Activated T-helper 1 cell treated with anti-CD3 and anti-CD28 coated beads, Interleukin-12 subunit alpha, Interleukin-12 subunit beta, Interleukin-2, Interleukin-4 antibody, amounts not matched to agents 30 ng/mL and 10 ng/mL and 1 ng/mL, durations not matched to agents 14 hours and 24 hours and 36 hours (primary cell): ENCODE measurements at regions not wholly inside any gene's neighbourhood (a gene's known extent, or its start where the extent isn't known, plus 50 kb on each side); places are given as distances from the start of the nearest gene placed in this dataset.
A peak's percentile ranks its signal among the peaks of the same experiment; 100 is the strongest.
"Not testable (repeated sequence)": the region's sequence is repeated elsewhere in the genome, so short reads cannot be mapped to it uniquely, and the experiment has no call there.

ENCODE experiments used
- DNase-seq: peaks from one replicate; pipeline ENCODE4 v3.0.0; 2021; ENCODE audit warnings: low spot score
- H3K27ac Mint-ChIP-seq: one replicate; pipeline ENCODE4 v1.8.0; 2021; ENCODE audit warnings: mild to moderate bottlenecking, mixed read lengths
- H3K27me3 Mint-ChIP-seq: one replicate; pipeline ENCODE4 v1.8.0; 2022; ENCODE audit warnings: mild to moderate bottlenecking, moderate library complexity, mixed read lengths; ENCODE audit not compliant: insufficient read depth
- H3K36me3 Mint-ChIP-seq: one replicate; pipeline ENCODE4 v1.8.0; 2021; ENCODE audit warnings: low read depth, mixed read lengths
- H3K4me1 Mint-ChIP-seq: one replicate; pipeline ENCODE4 v1.8.0; 2021; ENCODE audit warnings: low read depth, mixed read lengths
- H3K4me3 Mint-ChIP-seq: one replicate; pipeline ENCODE4 v1.8.0; 2021; ENCODE audit warnings: mild to moderate bottlenecking, moderate library complexity, mixed read lengths
- H3K9me3 Mint-ChIP-seq: one replicate; pipeline ENCODE4 v1.8.0; 2021; ENCODE audit warnings: mixed read lengths
- intact Hi-C: fragments of 100-400 bp; cut with micrococcal nuclease; formaldehyde crosslinking; loops from one replicate; pipeline ENCODE4 v1.15.1; 2024

GRCh38 chr6:85372915-85373270 is 77.0 kb upstream of the NT5E start:
- peaks cover 9% of the 10 kb centered on the region for H3K4me1 Mint-ChIP-seq
- H3K27ac Mint-ChIP-seq, result no peak overlapping the region
- H3K27me3 Mint-ChIP-seq, result no peaks in the 10 kb centered on the region
- H3K4me3 Mint-ChIP-seq, result no peak overlapping the region
- H3K9me3 Mint-ChIP-seq, result no peaks in the 10 kb centered on the region
- intact Hi-C loops, result no loop called here
- no peaks in the 10 kb centered on the region for H3K36me3 Mint-ChIP-seq
- DNase-seq, result no peak

- no peak for DNase-seq
- no peak overlapping the region for H3K27ac Mint-ChIP-seq
- H3K4me1 Mint-ChIP-seq, result peaks cover 9% of the 10 kb centered on the region
- H3K9me3 Mint-ChIP-seq, result no peaks in the 10 kb centered on the region
- intact Hi-C loops, result no loop called here
- H3K4me3 Mint-ChIP-seq, result no peak overlapping the region
- H3K36me3 Mint-ChIP-seq, result no peaks in the 10 kb centered on the region
- H3K27me3 Mint-ChIP-seq, result no peaks in the 10 kb centered on the region
These were observed 77.5 kb upstream of the NT5E start for GRCh38 chr6:85372188-85372914.

DNA sequence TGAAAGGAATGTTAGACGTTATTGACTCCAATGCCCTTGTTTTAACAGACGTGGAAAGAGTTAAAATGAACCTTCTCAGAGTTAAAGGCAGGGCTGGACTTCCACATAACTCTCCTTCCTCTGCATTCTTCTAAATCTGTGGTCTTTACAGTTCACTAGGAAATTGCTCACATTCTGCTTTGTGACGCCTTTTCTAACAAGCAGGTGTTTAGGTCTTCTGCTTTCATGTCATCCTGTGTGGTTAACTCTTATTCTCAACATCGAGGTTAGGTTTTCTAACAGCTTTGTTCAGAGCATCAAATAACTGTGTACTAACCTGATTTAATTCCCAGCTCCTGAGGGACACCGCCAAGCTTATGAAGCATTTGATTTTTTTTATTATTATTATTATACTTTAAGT is 81.3 kb upstream of the NT5E start:
- no peak overlapping the region for H3K27ac Mint-ChIP-seq
- intact Hi-C loops, result no loop called here
- peaks cover 15% of the 10 kb centered on the region for H3K4me1 Mint-ChIP-seq
- H3K9me3 Mint-ChIP-seq, result peaks cover 6% of the 10 kb centered on the region
- no peaks in the 10 kb centered on the region for H3K36me3 Mint-ChIP-seq
- no peak overlapping the region for H3K4me3 Mint-ChIP-seq
- no peak for DNase-seq
- H3K27me3 Mint-ChIP-seq, result peaks cover 4% of the 10 kb centered on the region

DNA sequence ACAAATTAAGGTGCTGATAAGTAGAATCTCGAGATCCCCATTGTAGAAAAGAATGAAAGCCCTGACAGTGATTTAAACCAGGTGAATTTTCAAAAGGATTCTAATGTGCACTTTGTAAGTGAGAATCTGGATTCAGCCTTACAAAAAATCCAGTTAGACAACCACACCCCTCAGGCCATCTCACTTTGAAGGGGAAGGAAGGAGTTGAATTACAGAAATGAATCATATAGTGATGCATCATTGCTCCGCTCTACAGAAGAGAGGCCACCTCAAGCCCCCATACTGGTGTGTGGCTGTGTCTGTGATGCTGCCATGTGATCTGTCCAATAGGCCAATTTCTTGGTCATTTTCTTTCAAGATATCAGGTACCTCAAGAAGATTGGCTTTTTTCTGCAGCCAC is 85.5 kb upstream of the NT5E start:
- DNase-seq, result no peak
- Mint-ChIP-seq H3K36me3 (no peaks in the 10 kb centered on the region), H3K27me3 (peaks cover 5% of the 10 kb centered on the region), H3K4me1 (peaks cover 31% of the 10 kb centered on the region), H3K9me3 (peaks cover 6% of the 10 kb centered on the region), H3K4me3 (no peak overlapping the region), H3K27ac (no peak overlapping the region)
- intact Hi-C loops, result loop anchor here (5.0 kb wide), 2 partner anchors 38 to 228 kb away; partner anchors contain the start of gene SNX14

DNA sequence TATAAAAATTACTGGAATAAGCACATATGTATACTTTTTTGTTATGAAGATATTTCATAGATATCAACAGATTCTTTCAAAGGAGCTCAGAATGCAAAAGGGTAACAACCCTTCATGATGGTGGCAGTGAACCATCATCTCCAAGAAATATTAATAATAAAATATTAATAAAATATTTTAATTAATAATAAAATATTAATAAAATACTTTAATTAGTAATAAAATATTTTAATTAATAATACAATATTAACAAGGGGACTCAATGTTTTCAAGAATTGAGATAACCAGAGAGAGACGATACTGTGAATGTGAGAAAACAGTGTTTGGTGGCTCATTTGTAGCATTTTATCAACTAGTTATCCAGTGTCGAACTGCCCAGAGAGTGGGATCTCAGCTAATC is 86.0 kb upstream of the NT5E start:
- intact Hi-C loops, result loop anchor here (5.0 kb wide), 2 partner anchors 38 to 228 kb away; partner anchors contain the start of gene SNX14

GRCh38 chr6:85362652-85363310 is 87.1 kb upstream of the NT5E start:
- Mint-ChIP-seq H3K9me3 (peaks cover 6% of the 10 kb centered on the region), H3K4me3 (no peak overlapping the region), H3K36me3 (no peaks in the 10 kb centered on the region), H3K27ac (no peak overlapping the region), H3K4me1 (peaks cover 26% of the 10 kb centered on the region), H3K27me3 (peaks cover 5% of the 10 kb centered on the region)
- DNase-seq, result no peak
- intact Hi-C loops, result loop anchor here (5.0 kb wide), 2 partner anchors 40 to 230 kb away; partner anchors contain the start of gene SNX14

More for the DNA sequence above, 86.0 kb upstream of the NT5E start:
- Mint-ChIP-seq H3K36me3 (no peaks in the 10 kb centered on the region), H3K27me3 (peaks cover 5% of the 10 kb centered on the region), H3K4me1 (peaks cover 31% of the 10 kb centered on the region), H3K4me3 (no peak overlapping the region), H3K9me3 (peaks cover 6% of the 10 kb centered on the region), H3K27ac (no peak overlapping the region)
- DNase-seq, result no peak

DNA sequence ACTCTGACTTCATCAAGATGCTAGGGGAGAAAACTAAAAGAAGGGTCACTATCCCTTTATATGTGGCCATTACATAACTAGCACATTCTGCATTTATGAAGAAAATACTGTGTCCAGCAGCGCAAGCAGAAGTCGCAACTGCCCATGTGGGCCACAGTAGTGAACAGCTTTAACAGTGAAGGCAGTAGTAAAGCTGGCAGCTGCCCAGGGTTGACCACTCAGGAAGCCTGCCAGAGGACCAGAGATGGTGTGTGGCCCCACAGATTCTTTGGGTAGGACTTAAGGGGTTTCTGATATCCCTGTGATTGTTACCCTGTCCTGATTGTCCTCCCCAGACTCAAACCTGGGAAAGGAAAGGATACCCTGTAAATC is 88.3 kb upstream of the NT5E start:
- intact Hi-C loops, result loop anchor here (1.0 to 5.0 kb wide), 4 partner anchors 27 to 231 kb away; partner anchors contain the start of gene SNX14
- no peaks in the 10 kb centered on the region for H3K9me3 Mint-ChIP-seq
- no peaks in the 10 kb centered on the region for H3K36me3 Mint-ChIP-seq
- no peak for DNase-seq
- no peak overlapping the region for H3K4me3 Mint-ChIP-seq
- peaks cover 26% of the 10 kb centered on the region for H3K4me1 Mint-ChIP-seq
- H3K27ac Mint-ChIP-seq, result no peak overlapping the region
- H3K27me3 Mint-ChIP-seq, result peaks cover 2% of the 10 kb centered on the region

- DNase-seq, result no peak
- Mint-ChIP-seq H3K4me1 (peaks cover 26% of the 10 kb centered on the region), H3K36me3 (no peaks in the 10 kb centered on the region), H3K27me3 (peaks cover 2% of the 10 kb centered on the region), H3K4me3 (no peak overlapping the region), H3K27ac (peak overlapping the region; percentile 35), H3K9me3 (no peaks in the 10 kb centered on the region)
- intact Hi-C loops, result loop anchor here (1.0 to 5.0 kb wide), 5 partner anchors 28 to 231 kb away; partner anchors contain the start of genes NT5E and SNX14
These were observed 88.9 kb upstream of the NT5E start for GRCh38 chr6:85360794-85361642.

DNA sequence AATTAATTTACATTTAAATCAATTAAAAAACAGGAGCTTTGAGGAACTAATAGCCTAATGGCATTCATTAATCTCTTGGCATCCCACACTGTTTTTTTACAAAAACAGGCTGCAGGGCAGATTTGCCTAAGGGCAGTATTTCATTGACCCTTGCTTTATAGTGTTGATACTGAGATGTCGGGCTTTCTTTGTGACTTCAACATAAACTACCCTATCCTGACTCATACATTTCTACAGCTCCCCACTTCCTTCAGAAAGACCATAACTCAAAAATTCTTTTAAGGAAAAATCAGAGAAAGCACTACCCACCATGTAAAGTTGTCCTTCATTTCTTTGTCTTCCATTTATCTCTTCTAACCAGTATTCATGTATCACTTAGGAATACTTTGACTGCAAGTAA is 92.2 kb upstream of the NT5E start:
- no peak for DNase-seq
- Mint-ChIP-seq H3K4me1 (peaks cover 15% of the 10 kb centered on the region), H3K27ac (no peak overlapping the region), H3K27me3 (peaks cover 2% of the 10 kb centered on the region), H3K4me3 (no peak overlapping the region), H3K9me3 (no peaks in the 10 kb centered on the region), H3K36me3 (no peaks in the 10 kb centered on the region)
- intact Hi-C loops, result loop anchor here (5.0 kb wide), 2 partner anchors 60 to 320 kb away; no protein-coding TSS in a partner anchor

DNA sequence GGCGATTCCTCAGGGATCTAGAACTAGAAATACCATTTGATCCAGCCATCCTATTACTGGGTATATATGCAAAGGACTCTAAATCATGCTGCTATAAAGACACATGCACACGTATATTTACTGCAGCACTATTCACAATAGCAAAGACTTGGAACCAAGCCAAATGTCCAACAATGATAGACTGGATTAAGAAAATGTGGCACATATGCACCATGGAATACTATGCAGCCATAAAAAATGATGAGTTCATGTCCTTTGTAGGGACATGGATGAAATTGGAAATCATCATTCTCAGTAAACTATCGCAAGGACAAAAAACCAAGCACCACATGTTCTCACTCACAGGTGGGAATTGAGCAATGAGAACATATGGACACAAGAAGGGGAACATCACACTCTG is 93.1 kb upstream of the NT5E start:
- not testable (repeated sequence) for H3K4me3 Mint-ChIP-seq, H3K36me3 Mint-ChIP-seq, DNase-seq, H3K27me3 Mint-ChIP-seq, H3K9me3 Mint-ChIP-seq, H3K27ac Mint-ChIP-seq
- intact Hi-C loops, result loop anchor here (5.0 kb wide), 2 partner anchors 61 to 321 kb away; no protein-coding TSS in a partner anchor
- peaks cover 11% of the 10 kb centered on the region for H3K4me1 Mint-ChIP-seq

DNA sequence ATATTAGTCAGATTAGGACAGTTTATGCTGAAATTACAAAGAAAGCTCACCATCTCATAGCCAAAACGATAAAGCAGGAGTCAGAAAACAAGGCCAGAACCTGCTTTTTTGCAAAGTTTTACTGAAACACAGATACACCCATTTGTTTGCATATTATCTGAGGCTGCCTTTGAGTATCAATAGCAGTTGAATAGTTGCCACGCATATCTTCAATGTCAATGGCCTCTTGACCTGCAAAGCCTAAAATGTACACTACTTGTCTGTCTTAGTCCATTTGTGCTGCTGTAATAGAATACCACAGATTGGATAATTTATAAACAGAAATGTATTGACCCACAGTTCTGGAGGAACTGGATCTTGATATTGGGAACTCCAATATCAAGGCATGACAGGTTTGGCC is 94.1 kb upstream of the NT5E start:
- no peak for DNase-seq
- Mint-ChIP-seq H3K27ac (no peak overlapping the region), H3K36me3 (no peaks in the 10 kb centered on the region), H3K9me3 (no peaks in the 10 kb centered on the region), H3K27me3 (no peaks in the 10 kb centered on the region), H3K4me1 (peaks cover 3% of the 10 kb centered on the region), H3K4me3 (no peak overlapping the region)
- intact Hi-C loops, result loop anchor here (1.0 to 5.0 kb wide), 4 partner anchors 61 to 321 kb away; no protein-coding TSS in a partner anchor

DNA sequence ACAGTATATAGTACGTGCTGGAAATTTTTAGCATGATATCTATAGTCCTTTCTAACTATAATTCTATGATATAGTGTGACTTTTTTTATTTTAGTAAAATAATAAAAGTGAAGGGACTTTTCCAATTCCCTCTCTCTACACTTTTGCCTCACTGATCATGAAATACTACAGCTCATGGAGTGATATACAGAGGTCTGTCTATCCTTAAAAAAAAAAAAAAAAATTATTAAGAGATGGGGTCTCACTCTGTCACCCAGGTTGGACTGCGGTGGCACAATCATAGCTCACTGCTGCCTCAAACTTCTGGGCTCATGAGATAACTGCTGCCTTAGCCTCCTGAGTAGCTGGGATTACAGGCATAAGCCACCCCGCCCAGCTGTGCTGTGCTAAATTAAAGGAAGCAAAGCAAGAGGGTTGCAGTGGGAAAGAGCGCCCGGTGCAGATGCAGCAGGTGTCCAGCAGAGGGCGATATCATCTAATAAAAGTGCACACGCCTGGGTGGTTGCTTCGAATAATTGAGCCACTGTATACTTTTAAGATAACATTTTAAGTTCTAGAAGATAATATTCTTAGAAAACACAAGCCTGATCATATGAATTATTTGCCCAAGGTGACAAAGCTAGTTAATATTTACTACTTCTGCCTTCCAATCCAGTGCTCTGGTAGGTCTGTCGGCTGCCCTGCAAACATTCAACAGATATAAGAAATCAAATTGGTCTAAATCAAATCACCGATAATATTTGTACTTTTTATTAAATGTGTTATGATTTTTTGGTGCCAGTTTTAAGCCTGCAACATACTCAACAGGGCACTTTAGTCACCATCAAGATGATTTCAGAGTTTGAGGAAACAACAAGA is 94.9 kb upstream of the NT5E start:
- H3K9me3 Mint-ChIP-seq, result no peaks in the 10 kb centered on the region
- H3K36me3 Mint-ChIP-seq, result no peaks in the 10 kb centered on the region
- H3K4me1 Mint-ChIP-seq, result no peaks in the 10 kb centered on the region
- no peaks in the 10 kb centered on the region for H3K27me3 Mint-ChIP-seq
- peak; percentile 43 for DNase-seq
- intact Hi-C loops, result loop anchor here (1.0 to 5.0 kb wide), 4 partner anchors 62 to 322 kb away; no protein-coding TSS in a partner anchor
- no peak overlapping the region for H3K4me3 Mint-ChIP-seq
- H3K27ac Mint-ChIP-seq, result no peak overlapping the region
